GM10248 (cell line): ENCODE measurements at regions not wholly inside any gene's neighbourhood (a gene's known extent, or its start where the extent isn't known, plus 50 kb on each side); places are given as distances from the start of the nearest gene placed in this dataset.

ENCODE experiments used
- CTCF ChIA-PET: fragments of 300-600 bp; sonication (Branson Sonifier 250); formaldehyde crosslinking; extraction: SDS; loops from one replicate; lab custom pipeline; 2021; ENCODE audit warnings: antibody characterized with exemption; lab: Yijun Ruan, JAX
- POLR2A ChIA-PET: fragments of 350-650 bp; sonication (Branson Sonifier 250); formaldehyde crosslinking; extraction: SDS; loops from one replicate; lab custom pipeline; 2020; ENCODE audit warnings: antibody characterized with exemption; lab: Yijun Ruan, JAX
- DNase-seq: peaks from one replicate; pipeline ENCODE4 v3.0.0; 2012; ENCODE audit errors: extremely low spot score
- CTCF ChIP-seq: IDR thresholded peaks from 2 replicates; pipeline ENCODE4 v1.5.1; 2012; ENCODE audit warnings: mild to moderate bottlenecking, low read depth; ENCODE audit errors: extremely low read depth, missing control alignments, control extremely low read depth

- DNase-seq: no peak
- ChIA-PET POLR2A (no interaction called here), CTCF (no interaction called here)
- TF ChIP-seq CTCF: no peak
These were observed 76.5 kb upstream of the PLAC8 start for GRCh38 chr4:83191026-83191425.

DNA sequence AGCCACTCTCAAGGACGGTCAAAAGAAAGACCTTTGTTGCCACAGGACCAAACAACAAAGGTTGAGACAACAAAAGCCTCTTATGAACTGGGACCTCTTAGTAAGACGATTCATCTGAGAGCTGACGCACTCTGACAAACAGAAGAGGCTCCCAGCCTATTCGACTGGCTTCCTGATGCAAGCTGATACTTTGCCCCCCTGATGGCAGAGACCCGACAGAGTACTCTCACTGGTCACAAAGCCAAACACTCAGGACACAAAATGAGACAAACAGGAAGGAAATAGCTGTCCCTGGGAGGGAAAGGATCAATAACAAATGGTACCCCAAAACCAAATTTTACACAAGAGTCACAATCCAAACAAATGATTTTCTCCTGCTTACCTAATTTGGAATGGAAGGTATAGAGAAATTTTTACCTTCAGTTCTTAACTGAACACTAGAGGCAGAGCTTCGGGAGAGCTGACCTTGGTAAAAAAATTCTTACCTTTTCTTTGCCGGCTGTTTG, 75.2 kb upstream of the PLAC8 start:
- DNase-seq: no peak
- no peak for TF ChIP-seq CTCF
- ChIA-PET POLR2A (no interaction called here), CTCF (no interaction called here)

DNA sequence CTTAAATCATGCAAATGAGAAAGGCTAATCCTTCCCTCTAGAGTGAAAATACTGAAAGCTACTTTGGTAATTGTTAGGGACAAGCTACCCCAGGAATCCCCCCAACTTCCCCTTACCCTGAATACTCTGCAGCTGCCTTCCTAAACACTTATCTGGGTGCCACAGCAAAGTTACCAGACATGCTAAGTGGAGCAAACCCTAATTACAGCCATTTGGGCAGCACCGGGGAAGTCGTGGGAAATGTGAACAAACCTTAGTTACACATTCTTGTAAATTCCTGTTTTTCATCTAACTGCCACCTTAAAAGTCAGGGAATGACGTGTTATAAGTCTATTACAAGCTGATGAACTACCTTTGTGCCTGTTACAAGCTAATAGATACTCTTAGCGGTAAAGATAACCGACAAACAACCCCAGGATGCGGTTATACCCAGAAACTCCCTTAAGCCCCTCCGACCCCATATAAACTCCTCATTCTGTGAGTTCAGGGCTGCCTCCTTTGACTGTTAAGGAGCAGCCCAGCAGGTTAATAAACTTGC, 66.0 kb upstream of the PLAC8 start:
- DNase-seq: peak; percentile 26
- POLR2A ChIA-PET: no interaction called here
- CTCF ChIA-PET: interaction anchor here (1.1 to 1.3 kb wide), 2 partner anchors 17 to 42 kb away, joined by 3 read pairs; no protein-coding TSS in a partner anchor
- no peak for TF ChIP-seq CTCF

GRCh38 chr4:83179205-83179604, 64.7 kb upstream of the PLAC8 start:
- DNase-seq: no peak
- no peak for TF ChIP-seq CTCF
- CTCF ChIA-PET: interaction anchor here (1.6 kb wide), 1 partner anchor 69 kb away, joined by 3 read pairs; no protein-coding TSS in a partner anchor
- POLR2A ChIA-PET: no interaction called here

- TF ChIP-seq CTCF: no peak
- ChIA-PET CTCF (interaction anchor here (1.6 kb wide), 1 partner anchor 68 kb away, joined by 3 read pairs; no protein-coding TSS in a partner anchor), POLR2A (no interaction called here)
- DNase-seq: peak; percentile 47
These were observed 63.5 kb upstream of the PLAC8 start for GRCh38 chr4:83178029-83178428.

GRCh38 chr4:83177182-83177581, 62.7 kb upstream of the PLAC8 start:
- ChIA-PET POLR2A (no interaction called here), CTCF (no interaction called here)
- TF ChIP-seq CTCF: no peak
- DNase-seq: no peak
